Renal cortex interstitium (tissue), 11 donors: ENCODE measurements at regions not wholly inside any gene's neighbourhood (a gene's known extent, or its start where the extent isn't known, plus 50 kb on each side); places are given as distances from the start of the nearest gene placed in this dataset.
"Not testable (repeated sequence)": the region's sequence is repeated elsewhere in the genome, so short reads cannot be mapped to it uniquely, and the experiment has no call there.

Experiments
- DNase-seq, 11 donors: peaks; one replicate each; pipeline ENCODE4 v3.0.0-alpha.2; 2013; ENCODE audit warnings: low read depth in 9 of 11, low spot score in 4 of 11; ENCODE audit errors: extremely low read depth in 1 of 11

- no peak for DNase-seq
Observed at GRCh38 chr2:63681896-63682295, 93.1 kb downstream of the MDH1 start.

GRCh38 chr2:63692002-63692606, 103.3 kb downstream of the MDH1 start:
- DNase-seq: peak in 9 of 11 donors; percentile 19 to 39 (median 31)

- DNase-seq: no peak
Observed at GRCh38 chr2:63695583-63695982, 106.8 kb downstream of the MDH1 start.

DNA sequence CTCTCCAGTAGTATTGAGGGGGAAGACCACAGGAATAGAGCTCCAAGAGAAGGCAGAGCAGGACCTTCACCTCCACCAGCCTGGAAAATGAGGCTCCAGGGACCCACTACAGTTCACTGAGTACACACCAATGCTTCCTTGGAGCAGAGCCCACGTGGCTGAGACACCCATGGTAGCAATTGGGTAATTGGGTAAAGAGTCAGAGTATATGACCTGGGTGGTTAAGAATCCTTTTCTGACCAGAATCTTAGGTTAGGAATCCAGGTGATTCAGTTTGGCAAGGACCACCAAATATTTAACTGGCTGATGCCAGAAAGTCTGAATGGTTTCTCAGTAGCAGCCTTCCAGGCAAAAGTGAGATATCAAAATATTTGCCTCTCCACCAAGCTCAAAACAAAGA, 107.7 kb downstream of the MDH1 start:
- DNase-seq: no peak

GRCh38 chr2:63697160-63697559, 108.4 kb downstream of the MDH1 start:
- no peak for DNase-seq

- DNase-seq: peak in 3 of 11 donors; percentile 14
Observed at GRCh38 chr2:63698786-63699548, 110.2 kb downstream of the MDH1 start.

DNA sequence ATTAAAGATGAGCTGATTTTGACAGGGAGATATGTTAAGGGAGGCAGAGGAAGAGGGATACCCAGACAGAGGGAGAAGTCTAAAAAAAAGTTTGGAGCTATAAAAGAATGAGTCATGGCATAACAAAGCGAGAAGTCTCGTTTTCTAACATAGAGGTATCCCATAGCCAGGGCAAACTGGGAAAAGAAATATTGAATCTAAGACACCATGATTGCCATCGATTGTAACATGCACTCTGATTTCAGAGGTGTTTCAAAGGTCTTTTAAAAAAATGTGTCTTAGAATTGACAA, 110.7 kb downstream of the MDH1 start:
- no peak for DNase-seq

DNA sequence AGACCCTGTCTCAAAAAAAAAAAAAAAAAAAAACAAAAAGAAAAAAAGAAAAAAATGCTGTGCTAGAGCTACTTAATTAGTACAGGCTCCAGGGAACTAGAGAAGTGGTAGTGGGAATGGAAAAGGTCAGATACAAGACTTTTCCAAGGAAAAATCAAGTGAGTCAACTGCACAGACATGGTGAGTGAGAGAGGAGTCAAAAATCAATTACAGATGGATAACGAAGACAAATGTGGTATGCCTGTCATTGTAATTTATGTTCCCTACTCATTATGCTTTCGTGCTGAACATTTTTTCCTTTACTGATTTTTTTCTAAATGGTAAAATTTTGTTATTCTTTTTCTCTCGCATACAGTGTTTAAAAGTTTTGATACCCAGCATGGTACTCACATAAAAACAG, 111.5 kb downstream of the MDH1 start:
- DNase-seq: no peak

DNA sequence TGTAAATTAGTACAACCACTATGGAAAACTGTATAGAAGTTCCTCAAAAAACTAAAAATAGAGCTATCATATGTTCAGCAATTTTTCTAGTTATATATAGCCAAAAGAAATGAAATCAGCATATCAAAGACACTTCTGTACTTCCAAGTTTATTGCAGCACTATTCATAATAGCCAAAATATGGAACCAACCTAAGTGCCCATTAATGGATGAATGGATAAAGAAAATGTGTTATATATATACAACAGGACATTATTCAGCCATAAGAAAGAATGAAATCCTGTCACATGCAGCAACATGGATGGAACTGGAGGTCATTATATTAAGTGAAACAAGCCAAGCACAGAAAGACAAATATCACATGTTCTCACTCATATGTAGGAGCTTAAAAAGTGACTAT, 112.6 kb downstream of the MDH1 start:
- no peak for DNase-seq

- not testable (repeated sequence) for DNase-seq
Observed at GRCh38 chr2:63706084-63706483, 117.3 kb downstream of the MDH1 start.

GRCh38 chr2:63710732-63711131, 122.0 kb downstream of the MDH1 start:
- DNase-seq: no peak

DNA sequence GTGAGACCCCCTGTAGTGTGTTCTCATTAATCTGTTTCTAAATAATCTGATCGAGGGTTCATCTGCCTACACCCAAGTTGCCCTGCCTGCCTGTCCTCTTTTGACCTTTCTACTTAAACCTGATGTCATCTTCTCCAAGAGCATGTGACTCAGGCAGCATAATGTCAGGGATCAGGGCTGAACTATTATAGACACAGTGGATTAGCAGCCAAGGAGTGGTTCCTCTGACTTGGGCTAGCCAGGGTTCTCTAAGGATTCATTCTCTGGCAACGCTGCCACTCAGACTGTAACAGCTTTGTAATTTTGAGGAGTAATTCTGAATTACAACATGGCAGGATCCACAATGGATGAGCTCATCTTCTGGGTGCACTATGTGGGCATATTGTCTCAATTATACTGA, 124.0 kb downstream of the MDH1 start:
- no peak for DNase-seq

DNA sequence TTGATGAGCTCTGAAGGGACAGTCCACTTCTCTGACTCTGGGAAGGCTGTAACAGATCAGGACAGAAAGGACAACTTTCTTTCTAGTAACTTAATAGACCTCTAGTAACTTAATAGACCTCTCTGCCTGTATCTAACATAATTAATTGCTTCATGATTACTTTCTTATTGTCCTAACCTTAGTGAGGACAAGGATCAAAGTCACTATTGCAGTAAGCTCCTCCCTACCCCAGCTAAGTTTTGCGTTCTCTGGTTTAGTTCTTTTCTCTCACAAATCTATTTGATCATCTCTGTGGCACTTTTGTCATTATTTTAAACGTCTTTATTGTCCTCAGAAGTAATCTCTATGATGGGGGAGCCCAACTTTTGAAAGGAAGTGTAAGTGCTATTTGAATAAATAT, 125.5 kb upstream of the UGP2 start:
- peak in 1 of 11 donors; percentile 12 for DNase-seq

DNA sequence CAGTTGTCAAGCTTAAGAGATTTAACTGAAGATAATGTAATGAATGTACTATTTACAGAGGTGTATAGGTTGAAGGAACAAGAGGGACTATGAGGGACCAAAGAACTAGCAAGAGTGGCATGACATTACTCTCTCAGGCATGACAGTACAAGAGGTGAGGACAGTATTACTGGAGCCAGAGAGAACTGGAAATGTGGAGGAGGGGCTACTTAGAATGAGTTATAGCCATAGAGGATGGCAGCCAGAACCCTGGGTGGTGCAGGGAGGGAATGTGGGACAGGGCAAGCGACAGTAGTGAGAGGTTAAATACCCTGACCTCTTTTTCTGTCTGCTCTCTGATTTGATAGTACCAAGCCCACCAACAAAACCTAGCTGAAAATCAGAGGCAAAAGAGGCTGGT, 122.6 kb upstream of the UGP2 start:
- DNase-seq: no peak

DNA sequence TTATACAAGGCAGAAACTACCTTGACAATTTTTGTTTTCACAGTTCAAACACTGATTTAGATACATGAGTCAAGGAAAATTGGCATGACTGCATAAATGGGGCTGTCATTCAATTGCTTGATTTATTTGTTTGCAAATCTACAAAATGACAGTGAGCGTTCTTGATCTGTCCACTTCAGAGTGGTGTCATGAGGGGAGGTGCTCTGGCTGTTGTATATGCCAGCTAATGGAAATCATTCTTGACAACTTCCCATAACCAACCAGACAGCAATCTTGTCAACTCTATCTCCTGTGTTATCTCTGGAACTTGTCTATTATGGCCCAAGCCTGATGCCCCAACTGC, 120.6 kb upstream of the UGP2 start:
- no peak for DNase-seq

GRCh38 chr2:63722284-63722683, 119.4 kb upstream of the UGP2 start:
- DNase-seq: not testable (repeated sequence)

DNA sequence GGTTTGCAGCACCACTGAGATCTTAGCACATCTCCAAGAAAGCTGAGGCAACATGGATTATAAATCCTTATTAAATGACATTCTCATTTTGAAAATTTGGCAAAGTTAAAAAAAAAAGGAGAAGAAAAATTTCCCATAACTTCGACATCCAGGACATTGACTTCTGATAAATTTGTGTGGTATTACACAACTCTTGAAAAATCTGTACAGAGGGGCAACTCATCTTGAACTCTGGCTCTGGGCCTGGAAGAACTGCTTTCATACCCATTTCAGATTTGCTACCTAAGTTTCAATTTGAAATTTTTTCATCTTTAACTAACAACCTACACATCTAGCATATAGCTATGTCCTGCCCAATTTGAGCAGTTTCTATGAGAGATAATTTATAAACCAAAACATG, 118.0 kb upstream of the UGP2 start:
- no peak for DNase-seq

DNA sequence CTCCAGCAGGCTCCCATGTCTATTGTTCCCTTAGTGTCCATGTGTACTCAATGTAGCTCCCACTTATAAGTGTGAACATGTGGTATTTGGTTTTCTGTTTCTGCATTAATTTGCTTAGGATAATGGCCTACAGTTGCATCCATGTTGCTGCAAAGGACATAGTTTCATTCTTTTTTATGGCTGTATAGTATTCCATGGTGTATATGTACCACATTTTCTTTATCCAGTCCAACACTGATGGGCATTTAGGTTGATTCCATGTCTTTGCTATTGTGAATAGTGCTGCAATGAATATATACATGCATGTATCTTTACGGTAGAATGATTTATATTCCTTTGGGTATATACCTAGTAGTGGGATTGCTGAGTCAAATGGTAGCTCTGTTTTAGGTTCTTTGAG, 116.5 kb upstream of the UGP2 start:
- not testable (repeated sequence) for DNase-seq

- DNase-seq: no peak
Observed at GRCh38 chr2:63729362-63729761, 112.3 kb upstream of the UGP2 start.

- DNase-seq: no peak
Observed at GRCh38 chr2:63729831-63730230, 111.9 kb upstream of the UGP2 start.

DNA sequence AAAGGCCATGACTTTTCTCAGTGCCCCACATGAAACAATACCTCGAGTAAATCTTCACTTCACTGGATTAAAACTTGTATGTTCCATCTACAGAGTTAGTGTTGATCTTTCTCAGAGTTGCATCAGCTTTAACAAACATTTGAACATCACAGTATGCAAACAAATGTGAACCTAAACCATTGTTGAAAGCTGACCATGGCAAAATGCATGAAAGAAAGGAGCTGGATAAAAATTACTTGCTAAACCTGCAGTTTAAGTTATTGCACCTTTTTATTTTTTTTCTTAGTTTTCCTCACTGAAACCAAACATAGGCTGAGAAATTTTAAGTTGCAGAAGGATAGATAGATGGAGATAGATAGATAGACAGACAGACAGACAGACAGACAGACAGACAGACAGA, 107.2 kb upstream of the UGP2 start:
- DNase-seq: no peak
